HG02678 (cell line): ENCODE measurements at regions not wholly inside any gene's neighbourhood (a gene's known extent, or its start where the extent isn't known, plus 50 kb on each side); places are given as distances from the start of the nearest gene placed in this dataset.

Experiments used
- ATAC-seq: cut with Tn5 transposase; IDR thresholded peaks from one replicate; pipeline ENCODE4 v1.9.1; 2021; ENCODE audit warnings: mild to moderate bottlenecking, moderate library complexity; ENCODE audit not compliant: unreplicated experiment

DNA sequence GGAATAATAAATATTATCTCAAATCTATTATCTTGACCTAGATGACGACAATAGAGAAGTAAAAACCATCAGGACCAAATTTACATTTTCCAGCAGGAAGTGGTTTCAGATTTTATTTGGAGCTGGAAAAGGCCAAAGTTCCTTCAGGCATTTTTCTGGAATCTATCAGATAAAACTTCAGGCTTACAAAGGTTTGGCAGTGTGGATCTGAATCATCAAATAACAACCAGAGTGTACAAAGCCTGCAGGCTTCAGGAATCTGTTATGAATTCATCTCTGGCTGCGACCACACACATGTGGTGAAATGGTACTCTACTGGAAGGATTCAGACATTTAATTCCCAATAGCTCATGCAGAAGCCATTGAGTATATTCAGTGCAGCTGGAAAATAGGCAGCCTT, 726.4 kb upstream of the GRAMD2B start:
- no peak for ATAC-seq

DNA sequence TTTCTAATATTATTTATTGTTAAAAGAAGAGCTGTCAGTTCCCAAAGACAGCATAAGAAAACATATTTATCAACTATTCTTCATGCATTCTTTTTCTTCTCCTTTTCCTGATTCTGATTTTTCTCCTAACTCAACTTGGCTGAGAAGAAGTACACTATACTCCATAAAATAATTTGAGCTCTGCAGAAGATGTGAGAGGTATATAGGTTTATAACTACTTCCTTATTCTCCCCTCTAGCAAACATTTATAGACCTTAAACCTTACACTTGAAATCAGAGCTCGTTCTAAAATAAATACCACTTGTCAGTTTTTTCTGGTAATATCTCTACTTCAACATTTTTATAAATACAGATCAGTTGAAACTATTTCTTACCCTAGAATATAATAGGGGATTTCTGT, 724.8 kb upstream of the GRAMD2B start:
- no peak for ATAC-seq

DNA sequence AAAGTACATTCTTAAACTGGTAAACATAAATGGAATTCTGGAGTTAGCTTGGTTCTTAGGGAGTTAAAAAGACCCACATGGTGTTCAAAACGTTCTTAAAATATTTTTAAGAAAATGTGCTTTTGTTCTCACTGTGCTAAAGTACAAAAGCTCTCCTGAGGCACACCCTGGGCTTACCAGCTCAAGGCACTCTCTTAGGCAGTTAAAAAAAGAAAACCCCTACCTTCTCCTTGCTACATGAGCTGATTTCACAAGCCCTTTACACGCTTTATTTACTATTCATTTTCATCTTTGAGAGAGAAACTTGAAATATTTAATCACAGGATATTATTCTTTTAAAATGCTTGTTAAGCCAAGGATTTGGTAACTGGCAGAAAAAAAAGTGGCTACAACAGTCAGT, 723.3 kb upstream of the GRAMD2B start:
- no peak for ATAC-seq

DNA sequence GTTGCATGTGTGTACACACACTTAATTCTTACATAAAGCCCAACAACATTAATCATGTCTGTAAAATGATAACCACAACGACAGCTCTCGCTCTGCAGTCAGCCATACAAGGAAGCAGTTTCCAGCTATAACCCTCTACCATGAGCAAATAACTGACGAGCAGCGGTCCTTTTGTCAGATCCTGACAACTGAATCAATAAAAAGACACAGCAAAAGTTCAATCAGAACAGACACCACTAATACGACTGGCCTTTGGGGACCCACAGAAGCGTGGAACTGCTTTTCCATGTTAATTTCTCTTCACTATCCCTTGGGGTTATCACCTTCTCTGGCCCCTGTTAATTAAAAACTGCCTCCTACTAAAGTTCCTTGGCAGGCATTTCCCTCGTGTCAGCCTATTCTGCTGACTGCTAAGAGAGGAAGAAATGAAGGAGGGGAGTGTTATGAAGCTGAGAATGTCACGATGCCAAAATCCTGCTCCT, 722.8 kb upstream of the GRAMD2B start:
- no peak for ATAC-seq

DNA sequence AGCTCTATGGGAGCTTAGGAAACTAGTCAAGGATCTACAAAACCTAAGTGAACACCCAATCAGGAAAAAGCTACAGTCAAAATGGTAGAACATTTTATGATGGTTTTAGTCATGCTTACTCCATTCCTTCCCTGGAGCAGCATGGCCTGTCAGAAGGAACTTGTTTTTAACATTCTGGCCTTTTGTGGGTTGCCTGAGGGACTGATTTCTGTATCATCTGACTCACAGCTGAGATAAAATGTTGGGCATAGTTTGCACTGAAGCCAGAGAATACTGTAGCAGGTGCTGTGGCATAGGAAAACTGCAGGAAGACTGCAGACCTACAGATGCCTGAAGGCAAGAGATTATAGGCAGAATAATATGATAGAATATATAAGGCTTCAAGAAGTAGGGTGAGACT, 719.6 kb upstream of the GRAMD2B start:
- ATAC-seq, result no peak

DNA sequence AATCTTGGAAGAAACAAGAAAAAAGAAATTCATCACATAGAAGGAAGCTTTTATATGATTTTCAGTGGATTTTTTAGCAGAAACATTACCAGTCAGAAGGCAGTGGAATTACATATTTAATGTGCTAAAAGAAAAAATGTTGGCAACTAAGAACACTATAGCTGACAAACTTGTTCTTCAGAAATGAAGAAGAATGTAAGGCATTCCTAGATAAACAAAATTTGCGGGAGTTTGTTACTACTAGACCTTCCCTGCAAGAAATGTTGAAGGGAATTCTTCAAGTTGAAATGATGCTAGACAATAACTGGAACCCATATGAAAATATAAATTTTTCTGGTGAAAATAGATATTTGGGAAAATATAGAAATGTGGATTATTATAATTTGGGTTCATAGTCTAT, 718.3 kb upstream of the GRAMD2B start:
- no peak for ATAC-seq

DNA sequence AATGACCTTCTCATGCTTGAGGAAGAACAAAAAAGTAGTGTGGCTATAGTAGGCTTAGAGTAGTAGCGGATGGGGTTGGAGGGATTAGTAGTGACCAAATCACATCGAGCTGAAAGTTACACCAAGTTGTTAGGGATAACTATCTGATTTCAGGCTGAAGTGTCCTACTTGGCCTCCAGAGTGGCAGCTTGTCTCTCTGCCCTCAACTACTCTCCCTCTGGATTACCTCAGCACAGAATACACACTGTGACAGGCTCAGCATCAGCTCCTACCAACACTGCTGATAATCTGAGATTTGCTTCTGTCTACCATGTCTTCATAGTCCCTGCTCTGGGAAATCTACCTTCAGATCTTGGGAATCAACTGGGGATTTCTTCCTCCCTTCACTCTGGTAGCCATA, 714.6 kb upstream of the GRAMD2B start:
- ATAC-seq, result no peak

DNA sequence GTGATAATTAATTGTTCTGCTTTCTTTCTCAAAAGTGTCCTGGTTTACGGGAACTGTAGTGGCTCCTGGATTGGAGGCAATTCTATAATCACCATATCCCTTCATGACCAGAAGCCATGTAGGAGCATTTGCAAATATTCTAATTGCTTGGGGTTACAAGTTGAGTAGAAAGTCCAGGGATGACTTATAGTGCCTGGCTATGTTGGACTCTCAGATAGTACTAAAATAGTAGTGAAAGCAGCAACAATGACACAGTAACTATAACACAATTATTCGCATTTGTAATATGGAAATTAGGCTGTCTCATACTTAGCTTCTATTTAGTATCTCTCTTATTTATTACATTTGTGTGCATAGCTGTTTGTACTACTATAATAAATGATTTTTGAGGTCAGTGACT, 712.5 kb upstream of the GRAMD2B start:
- ATAC-seq, result no peak

DNA sequence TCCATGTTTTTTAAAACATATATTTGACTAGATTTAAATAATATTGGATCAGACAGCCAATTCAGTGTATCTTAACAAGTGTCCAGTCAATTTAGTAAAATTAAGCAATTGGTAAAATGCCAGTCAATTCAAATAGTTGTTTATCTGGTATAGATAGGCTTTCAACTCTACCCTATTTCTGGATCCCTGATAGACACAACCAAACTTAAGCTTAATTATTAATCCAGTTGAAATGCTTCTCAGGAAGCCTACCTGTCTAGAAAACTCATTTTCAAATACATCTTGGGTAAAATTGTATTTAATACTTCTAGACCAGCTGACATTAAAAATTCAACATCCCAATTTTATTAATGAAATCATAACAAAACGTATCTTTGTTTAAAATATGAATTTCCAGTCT, 710.8 kb upstream of the GRAMD2B start:
- no peak for ATAC-seq

DNA sequence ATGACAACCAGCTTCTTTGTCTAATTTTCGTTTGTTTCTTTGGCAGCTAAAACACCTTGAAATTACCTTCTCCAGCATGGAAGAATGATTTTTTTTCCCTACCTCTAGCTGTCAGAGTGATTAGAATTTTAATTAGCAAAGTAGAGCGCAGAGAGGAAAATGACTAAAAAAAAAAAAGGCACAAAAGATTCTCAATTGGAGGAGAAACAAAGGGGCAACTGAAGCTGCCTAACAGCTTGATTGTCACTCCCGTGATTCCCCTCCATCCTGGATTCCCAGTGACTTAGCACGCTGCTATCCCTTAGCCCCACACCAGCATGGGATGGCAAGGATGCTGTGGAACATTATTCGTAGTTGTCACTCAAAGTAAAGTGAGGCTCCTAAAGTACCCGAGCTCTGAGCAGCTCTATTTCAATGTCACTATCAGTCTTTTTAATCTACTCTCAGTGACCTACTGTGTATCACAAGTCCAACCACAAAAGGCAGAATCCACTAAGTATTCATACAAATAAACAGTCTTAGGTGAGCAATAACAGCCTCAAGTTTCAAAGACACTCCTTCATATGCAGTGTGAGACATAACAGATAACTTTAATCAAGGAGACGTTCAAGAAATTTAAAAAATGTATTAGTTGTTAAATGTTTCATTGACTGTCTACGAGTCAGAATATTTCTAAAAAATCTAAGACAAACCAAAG, 710.0 kb upstream of the GRAMD2B start:
- ATAC-seq, result no peak

DNA sequence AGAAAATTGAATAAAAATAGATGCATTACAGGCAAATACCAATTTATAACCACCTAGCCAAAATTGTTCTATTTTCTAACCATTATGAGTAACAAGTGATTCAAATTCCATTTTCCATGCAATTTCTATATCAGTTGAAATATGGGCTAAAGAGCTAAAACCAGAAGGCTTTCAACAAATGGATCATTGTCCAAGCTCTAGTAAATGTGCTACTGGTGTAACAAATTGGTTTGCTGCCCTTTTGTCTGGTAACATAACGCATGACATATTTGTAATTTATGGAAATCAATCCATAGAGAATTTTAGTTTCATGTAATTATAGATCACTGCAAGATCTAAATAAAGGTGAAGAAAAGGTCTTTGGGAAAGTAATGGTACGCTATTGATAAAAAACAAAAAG, 708.0 kb upstream of the GRAMD2B start:
- no peak for ATAC-seq

DNA sequence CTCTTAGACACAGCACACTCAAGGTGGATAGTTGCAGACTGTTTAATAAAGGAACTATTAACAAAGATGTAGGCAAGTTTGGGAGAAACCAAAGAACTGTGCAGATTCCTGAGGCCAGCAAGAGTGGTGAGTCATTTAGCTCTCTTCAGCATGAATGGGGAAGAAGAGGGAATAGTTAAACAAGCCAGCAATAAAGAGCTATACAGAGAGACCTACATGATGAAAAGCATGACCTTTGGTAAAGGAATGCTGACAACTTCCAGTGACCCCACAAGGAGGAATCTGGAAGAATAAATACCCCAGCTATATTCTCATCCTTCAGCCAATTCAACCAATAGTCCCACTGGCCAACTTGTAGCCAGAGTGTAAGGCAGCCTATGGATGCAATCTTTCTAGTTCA, 706.0 kb upstream of the GRAMD2B start:
- ATAC-seq, result no peak

DNA sequence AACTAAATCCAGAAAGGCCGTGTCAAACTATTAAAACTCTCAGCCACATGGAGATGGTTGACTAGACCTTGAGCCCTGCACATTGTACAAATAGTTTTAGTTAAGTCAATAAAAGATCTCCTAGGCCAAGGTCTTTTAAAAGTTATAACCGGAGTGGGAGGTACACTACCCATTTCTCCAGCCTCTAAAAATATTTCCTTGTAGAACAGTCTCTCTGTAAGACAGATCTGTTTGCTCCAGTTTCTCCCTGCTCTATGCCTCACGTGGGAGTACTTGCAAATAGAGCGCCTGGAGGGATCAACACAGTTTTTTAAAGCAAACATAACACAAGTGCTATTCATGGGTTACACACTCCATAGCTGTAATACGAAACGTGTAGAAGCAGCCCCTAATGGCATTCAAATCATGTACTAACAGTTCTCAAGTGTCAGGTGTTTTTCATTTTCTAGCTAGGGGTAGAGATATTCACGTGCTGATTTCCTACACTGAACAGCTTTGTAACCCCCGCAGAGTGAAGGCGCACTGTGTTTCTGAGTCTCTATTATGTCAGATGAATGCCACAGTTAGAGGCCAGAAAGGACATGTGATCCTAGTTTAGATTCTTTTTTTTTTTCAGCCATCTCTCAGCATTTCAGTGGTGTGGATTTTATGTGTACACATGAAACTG, 703.4 kb upstream of the GRAMD2B start:
- no peak for ATAC-seq

DNA sequence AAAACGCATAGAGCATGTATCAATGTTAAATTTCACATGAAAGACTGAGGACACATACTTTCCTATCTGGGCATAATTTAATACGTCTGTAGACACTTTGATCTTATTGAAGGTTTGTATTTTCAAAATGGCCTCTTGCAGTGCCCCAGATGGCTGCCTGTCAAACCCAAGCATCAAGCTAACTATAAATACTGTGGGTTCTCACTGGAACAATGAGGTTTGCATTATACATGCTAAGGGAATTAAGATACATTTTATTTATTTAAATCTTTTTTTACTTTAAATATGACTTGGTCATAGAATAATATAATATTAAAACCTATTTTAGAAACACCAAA, 702.9 kb upstream of the GRAMD2B start:
- no peak for ATAC-seq

DNA sequence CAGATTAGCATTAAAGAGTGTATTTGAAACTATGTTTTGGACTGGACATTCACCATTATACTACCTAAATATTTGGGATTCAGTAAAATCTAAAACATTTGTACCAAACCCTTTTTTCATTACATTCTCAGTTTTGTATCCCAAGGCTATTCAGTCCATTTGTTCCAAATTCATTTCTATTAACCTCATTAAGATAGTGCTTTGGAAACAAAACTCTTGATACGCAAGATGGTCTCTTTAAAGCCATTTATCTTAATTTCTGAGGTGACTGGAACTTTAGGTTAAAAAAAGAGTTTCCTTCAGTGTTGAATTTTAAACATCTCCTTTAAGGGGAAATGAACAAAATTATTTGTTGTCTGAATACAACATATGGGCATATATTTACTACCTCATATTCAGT, 702.5 kb upstream of the GRAMD2B start:
- ATAC-seq, result no peak

DNA sequence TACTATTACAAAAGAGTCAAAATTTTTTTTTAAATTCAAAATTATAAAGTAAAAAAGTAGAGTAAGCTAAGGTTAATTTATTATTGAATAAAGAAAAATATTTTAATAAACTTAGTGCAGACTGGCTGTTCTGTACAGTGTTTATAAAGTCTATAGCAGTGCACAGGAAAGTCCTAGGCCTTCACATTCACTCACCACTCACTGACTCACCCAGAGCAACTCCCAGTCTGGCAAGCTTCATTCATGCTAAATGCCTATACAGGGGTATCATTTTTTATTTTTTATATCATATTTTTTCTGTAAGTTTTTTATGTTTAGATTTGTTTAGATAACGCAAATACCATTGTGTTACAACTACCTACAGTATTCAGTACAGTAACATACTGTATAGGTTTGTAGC, 700.7 kb upstream of the GRAMD2B start:
- ATAC-seq, result no peak

DNA sequence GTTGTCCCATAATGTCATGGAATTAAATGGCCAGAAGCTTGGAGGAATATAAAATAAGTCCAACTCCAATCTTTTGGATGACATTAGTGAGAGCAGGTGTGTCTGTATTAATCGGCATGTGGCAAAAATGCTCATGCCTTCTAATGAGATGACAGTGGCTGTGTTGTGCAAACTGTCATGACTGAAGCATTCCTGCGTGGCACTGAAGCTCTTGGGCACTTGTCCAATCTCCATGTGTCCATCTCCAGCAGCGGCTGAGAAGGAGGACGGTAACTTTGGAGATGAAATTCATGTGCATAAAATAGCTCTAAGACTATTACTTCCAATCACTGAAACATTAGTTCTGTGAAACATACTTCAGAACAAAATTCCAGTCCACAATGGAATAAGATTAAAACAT, 697.5 kb upstream of the GRAMD2B start:
- no peak for ATAC-seq

DNA sequence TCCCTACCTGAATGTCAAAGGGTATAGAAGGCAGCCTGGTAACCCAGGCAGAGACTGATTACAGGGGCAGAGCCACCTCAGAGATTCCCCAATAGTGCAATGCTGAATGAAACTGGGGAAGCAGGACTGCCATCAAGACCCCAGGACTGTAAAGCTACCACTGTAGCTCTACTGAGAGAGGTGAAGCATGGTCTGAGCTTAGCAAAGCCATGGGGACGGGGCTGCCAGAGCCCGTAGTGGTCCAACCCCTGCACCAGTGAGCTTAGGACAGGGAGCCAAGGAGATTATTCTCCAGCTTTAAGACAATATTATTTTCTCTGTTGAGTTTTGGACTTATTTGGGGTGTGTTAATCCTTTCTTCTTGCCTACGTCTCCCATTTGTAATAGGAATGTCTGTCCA, 679.3 kb upstream of the GRAMD2B start:
- ATAC-seq, result no peak

DNA sequence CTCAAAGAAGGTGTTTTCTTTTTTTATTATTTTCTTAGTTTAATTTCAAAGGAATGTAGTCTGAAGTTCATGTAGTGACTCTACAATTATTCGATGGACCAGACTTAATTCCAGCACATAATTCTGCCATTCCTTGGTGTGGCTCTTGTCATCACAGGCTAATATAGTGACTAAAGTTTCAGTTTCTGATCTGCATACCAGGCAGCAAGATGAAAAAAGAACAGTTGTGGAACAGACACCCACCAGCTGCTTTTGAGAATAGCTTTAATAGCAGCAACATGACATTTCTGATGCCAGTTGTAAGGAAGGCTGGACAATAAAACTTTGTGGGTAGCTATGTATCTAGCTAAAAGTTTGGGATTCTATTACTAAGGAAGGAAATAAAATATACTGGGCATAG, 676.3 kb upstream of the GRAMD2B start:
- no peak for ATAC-seq

DNA sequence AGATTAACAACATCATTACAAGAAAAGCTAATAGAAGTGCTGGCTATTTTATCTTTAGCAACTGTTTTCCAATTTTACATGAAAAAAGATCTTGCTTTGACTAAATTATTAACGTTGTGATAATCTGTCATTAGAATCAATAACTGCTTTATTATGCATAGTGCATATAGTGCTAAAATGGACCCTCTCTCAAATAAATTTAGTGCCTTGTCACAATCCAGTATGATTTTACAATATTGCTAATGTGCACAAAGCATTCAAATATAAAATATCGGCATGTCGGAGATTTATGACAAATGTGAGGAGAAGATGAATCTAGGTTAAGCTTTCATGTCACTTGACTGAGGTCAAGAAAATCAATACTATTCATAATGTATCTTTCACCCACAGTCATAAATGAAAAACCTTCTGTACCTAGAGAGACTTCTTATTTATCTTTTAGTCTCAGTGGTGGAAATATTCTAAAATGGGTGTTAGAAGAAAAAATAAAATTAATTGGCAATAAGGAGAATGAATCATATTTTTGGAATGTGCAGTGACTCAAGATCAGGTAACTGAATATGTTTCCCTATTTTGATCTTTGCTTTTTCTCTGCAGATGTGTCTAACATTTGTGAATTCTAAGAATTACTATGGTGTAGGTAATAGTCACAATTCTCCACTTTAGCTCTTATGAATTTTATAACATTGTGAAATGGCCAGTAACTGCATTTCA, 672.9 kb upstream of the GRAMD2B start:
- ATAC-seq, result no peak

DNA sequence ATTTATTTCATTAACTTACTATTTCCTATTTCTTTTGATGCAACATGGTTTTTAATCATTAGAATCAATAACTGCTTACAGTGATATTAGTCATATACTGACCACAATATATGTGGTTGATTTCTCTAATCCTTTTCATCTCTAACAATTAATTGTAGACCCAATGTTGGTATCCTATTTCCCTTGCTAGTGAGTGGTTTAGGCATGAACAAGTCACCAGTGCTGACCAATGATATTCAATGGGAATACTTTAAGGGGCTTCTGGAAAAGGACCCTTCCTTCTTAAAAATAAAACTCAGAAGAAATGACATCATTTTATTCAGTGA, 672.4 kb upstream of the GRAMD2B start:
- ATAC-seq, result no peak

DNA sequence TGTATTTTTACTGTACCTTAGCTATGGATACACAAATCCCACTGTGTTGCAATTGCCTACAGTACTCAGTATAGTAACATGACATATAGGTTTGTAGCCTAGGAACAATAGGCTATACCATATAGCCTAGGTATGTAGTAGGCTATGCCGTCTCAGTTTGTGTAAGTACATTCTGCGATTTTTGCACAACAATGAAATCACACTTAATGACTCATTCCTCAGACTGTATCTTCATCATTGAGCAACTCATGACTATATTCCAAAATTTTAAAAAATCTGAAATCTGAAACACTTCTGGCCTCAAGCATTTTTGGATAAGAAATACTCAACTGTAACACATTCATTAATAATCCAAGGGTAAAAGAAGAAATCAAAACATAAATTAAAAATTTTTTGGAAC, 666.8 kb upstream of the GRAMD2B start:
- ATAC-seq, result no peak

DNA sequence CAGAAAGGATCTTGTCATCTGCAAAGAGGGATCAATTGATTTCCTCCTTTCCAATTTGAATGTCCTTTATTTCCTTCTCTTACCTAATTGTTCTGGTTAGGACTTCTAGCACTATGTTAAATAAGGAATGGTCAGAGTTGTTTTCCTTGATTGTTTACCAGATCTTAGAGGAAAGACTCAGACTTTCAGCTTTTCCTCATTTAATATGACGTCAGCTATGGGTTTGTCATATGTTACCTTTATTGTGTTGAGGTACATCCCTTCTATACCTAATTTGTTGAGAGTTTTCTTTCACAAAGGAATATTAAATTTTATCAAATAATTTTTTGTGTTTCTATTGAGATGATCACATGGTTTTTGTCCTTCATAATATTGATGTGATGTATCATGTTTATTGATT, 656.5 kb upstream of the GRAMD2B start:
- ATAC-seq, result no peak
